ENCODE measurements at regions not wholly inside any gene's neighbourhood (a gene's known extent, or its start where the extent isn't known, plus 50 kb on each side); places are given as distances from the start of the nearest gene placed in this dataset.
"Not testable (repeated sequence)": the region's sequence is repeated elsewhere in the genome, so short reads cannot be mapped to it uniquely, and the experiment has no call there.

GRCh38 chr14:71558943-71559342 is 373.3 kb upstream of the RGS6 start:
- H3K36me3 Mint-ChIP-seq (ENCODE audit: low read depth, unreplicated experiment); DNase-seq (ENCODE audit: low read depth); H4K20me1 ChIP-seq (ENCODE audit: insufficient read depth, low read length); H3K79me2 ChIP-seq (ENCODE audit: insufficient read depth, low read length); H3K36me3 ChIP-seq (ENCODE audit: insufficient read depth, low read length); H3K27me3 ChIP-seq (ENCODE audit: insufficient read depth, low read length); H3K4me2 ChIP-seq (ENCODE audit: low read length); H3K4me1 ChIP-seq (ENCODE audit: insufficient read depth, low read length); H2AFZ ChIP-seq (ENCODE audit: low read depth, low read length); H3K9me3 Mint-ChIP-seq (ENCODE audit: unreplicated experiment); H3K4me3 Mint-ChIP-seq (ENCODE audit: unreplicated experiment); FAIRE-seq; H3K9ac ChIP-seq (ENCODE audit: low read length); H3K27ac Mint-ChIP-seq (ENCODE audit: unreplicated experiment); H3K27me3 Mint-ChIP-seq (ENCODE audit: low read depth, unreplicated experiment); H3K27ac ChIP-seq (ENCODE audit: low read depth, low read length); H3K4me3 ChIP-seq (ENCODE audit: insufficient read depth, low read depth, low read length); H3K4me1 Mint-ChIP-seq (ENCODE audit: low read depth, unreplicated experiment); H3K9me3 ChIP-seq (ENCODE audit: insufficient read depth, low read depth, low read length): not testable (repeated sequence)

GRCh38 chr14:71560751-71561150 is 371.5 kb upstream of the RGS6 start:
- no peak overlapping the region for H3K9ac ChIP-seq (ENCODE audit: low read length)
- FAIRE-seq, result no peak
- no peak overlapping the region for H3K4me3 ChIP-seq (ENCODE audit: insufficient read depth, low read depth, low read length)
- no peak overlapping the region for H3K4me2 ChIP-seq (ENCODE audit: low read length)
- H3K27me3 Mint-ChIP-seq (ENCODE audit: low read depth, unreplicated experiment), result no peaks in the 10 kb centered on the region
- no peak overlapping the region for H3K4me3 Mint-ChIP-seq (ENCODE audit: unreplicated experiment)
- H2AFZ ChIP-seq (ENCODE audit: low read depth, low read length), result no peak overlapping the region
- no peaks in the 10 kb centered on the region for H3K36me3 ChIP-seq (ENCODE audit: insufficient read depth, low read length)
- no peaks in the 10 kb centered on the region for H3K79me2 ChIP-seq (ENCODE audit: insufficient read depth, low read length)
- H3K36me3 Mint-ChIP-seq (ENCODE audit: low read depth, unreplicated experiment), result no peaks in the 10 kb centered on the region
- TF ChIP-seq EZH2 (IDR thresholded peaks at IDR 0.05; ENCODE audit: insufficient read depth, low read length), result no peak
- TF ChIP-seq CTCF (IDR thresholded peaks at IDR 0.05; ENCODE audit: insufficient read depth, low read depth, low read length), result no peak
- DNase-seq (ENCODE audit: low read depth), result no peak
- H3K27ac ChIP-seq (ENCODE audit: low read depth, low read length), result no peak overlapping the region
- no peaks in the 10 kb centered on the region for H3K27me3 ChIP-seq (ENCODE audit: insufficient read depth, low read length)
- peaks cover 7% of the 10 kb centered on the region for H3K4me1 Mint-ChIP-seq (ENCODE audit: low read depth, unreplicated experiment)
- H3K9me3 Mint-ChIP-seq (ENCODE audit: unreplicated experiment), result no peaks in the 10 kb centered on the region
- H4K20me1 ChIP-seq (ENCODE audit: insufficient read depth, low read length), result no peaks in the 10 kb centered on the region
- H3K4me1 ChIP-seq (ENCODE audit: insufficient read depth, low read length), result no peaks in the 10 kb centered on the region
- no peak overlapping the region for H3K27ac Mint-ChIP-seq (ENCODE audit: unreplicated experiment)
- no peaks in the 10 kb centered on the region for H3K9me3 ChIP-seq (ENCODE audit: insufficient read depth, low read depth, low read length)

- no peaks in the 10 kb centered on the region for H3K9me3 Mint-ChIP-seq (ENCODE audit: unreplicated experiment)
- Histone ChIP-seq H4K20me1 (ENCODE audit: insufficient read depth, low read length) (no peaks in the 10 kb centered on the region), H3K4me1 (ENCODE audit: insufficient read depth, low read length) (no peaks in the 10 kb centered on the region), H3K4me3 (ENCODE audit: insufficient read depth, low read depth, low read length) (no peak overlapping the region), H3K36me3 (ENCODE audit: insufficient read depth, low read length) (no peaks in the 10 kb centered on the region), H3K27ac (ENCODE audit: low read depth, low read length) (no peak overlapping the region), H3K27me3 (ENCODE audit: insufficient read depth, low read length) (no peaks in the 10 kb centered on the region), H3K9ac (ENCODE audit: low read length) (no peak overlapping the region), H2AFZ (ENCODE audit: low read depth, low read length) (no peak overlapping the region), H3K79me2 (ENCODE audit: insufficient read depth, low read length) (no peaks in the 10 kb centered on the region), H3K4me2 (ENCODE audit: low read length) (no peak overlapping the region), H3K9me3 (ENCODE audit: insufficient read depth, low read depth, low read length) (no peaks in the 10 kb centered on the region)
- no peaks in the 10 kb centered on the region for H3K27me3 Mint-ChIP-seq (ENCODE audit: low read depth, unreplicated experiment)
- no peak for TF ChIP-seq CTCF (IDR thresholded peaks at IDR 0.05; ENCODE audit: insufficient read depth, low read depth, low read length)
- TF ChIP-seq EZH2 (IDR thresholded peaks at IDR 0.05; ENCODE audit: insufficient read depth, low read length), result no peak
- H3K4me3 Mint-ChIP-seq (ENCODE audit: unreplicated experiment), result no peak overlapping the region
- no peaks in the 10 kb centered on the region for H3K36me3 Mint-ChIP-seq (ENCODE audit: low read depth, unreplicated experiment)
- no peak overlapping the region for H3K27ac Mint-ChIP-seq (ENCODE audit: unreplicated experiment)
- peaks cover 3% of the 10 kb centered on the region for H3K4me1 Mint-ChIP-seq (ENCODE audit: low read depth, unreplicated experiment)
- DNase-seq (ENCODE audit: low read depth) (no peak), FAIRE-seq (no peak)
These were observed 368.6 kb upstream of the RGS6 start for GRCh38 chr14:71563492-71564153.
